NCI-H2171 treated with DMSO at 0.1 percent for 48 hours (cell line): ENCODE measurements at regions not wholly inside any gene's neighbourhood (a gene's known extent, or its start where the extent isn't known, plus 50 kb on each side); places are given as distances from the start of the nearest gene placed in this dataset.
"Not testable (repeated sequence)": the region's sequence is repeated elsewhere in the genome, so short reads cannot be mapped to it uniquely, and the experiment has no call there.

Source experiments
- DNase-seq: peaks from one replicate; lab custom pipeline; 2025; lab: John Stamatoyannopoulos, UW

- DNase-seq: no peak
Measured at GRCh38 chr7:50856231-50856630, 73.5 kb upstream of the GRB10 start.

- DNase-seq: no peak
Measured at GRCh38 chr7:50855526-50855925, 72.8 kb upstream of the GRB10 start.

- DNase-seq: no peak
Measured at GRCh38 chr7:50854831-50855230, 72.1 kb upstream of the GRB10 start.

DNA sequence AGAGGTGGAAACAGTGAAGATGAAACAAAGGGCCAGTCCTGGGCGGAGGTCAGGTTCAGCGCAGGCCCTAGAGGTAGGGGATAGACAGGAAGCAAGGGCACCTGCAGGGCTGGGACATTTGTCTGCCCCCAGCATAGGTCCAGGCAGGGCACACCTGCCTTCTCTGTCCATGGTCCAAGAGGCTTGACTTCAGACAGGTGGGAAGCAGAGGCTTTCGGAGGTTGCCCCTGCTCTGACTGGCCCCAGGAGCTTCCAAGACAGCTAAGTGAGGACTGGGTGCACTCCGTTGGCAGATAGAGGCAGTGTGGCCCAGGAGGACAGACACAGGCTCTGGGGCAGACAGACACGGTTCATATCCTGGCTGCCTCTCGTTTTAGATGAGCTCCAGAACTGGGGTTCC, 71.6 kb upstream of the GRB10 start:
- DNase-seq: no peak

DNA sequence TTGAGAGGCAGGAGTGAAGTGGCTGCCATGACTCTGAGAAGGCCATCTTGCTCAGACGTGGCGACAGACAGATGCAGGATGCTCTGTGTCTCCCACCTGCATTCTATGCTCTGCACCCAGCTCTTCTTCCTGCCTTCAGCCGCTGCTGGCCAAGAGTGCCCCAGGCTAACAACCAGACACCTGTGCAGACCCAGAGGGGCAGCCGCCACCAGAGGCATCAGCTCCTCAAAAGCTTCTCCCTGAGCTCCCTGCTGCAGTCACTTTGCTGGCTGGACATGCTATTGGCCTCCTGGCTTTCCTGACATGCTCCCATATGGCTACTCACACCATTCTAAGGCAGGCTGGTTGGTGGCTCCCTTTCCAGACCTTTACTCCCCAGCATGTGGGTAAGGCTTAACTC, 70.6 kb upstream of the GRB10 start:
- DNase-seq: no peak

DNA sequence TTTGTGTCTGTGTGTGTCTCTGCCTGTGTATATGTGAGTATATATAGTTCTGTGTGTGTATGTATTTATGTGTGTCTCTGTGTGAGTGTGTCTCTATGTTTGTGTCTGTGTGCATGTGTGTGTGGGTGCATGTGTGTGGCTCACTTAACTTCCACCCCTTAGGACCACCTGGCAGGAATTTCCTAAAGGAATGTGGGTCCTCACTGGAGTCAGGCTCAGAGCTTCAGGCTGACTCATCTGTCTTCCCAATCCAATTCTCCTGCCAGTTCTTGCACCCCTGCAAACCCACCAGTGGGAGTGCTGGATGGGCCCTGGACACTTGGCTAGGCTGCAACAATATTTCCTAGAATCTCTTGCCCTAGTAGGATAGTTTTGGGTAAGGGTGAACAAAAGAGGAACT, 70.2 kb upstream of the GRB10 start:
- DNase-seq: no peak

DNA sequence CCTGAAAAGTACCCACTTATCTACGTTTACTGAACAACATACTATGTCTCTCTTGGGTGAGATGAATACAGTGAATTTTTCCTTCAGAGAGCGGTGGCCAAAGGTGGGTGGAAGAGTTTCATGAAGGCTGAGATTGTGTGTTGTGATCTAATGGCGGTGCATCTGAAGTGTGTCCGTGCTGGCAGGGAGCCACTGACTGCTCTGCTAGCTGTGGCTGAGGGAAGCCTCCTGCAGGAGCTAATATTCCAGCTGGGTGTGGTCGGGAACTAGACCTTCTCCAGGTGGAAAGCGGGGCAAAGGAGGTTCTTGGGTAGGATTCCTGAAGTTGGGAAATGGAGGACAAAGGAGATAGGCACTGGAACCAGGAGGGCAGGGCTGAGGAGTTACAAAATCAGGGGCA, 69.2 kb upstream of the GRB10 start:
- DNase-seq: no peak

- no peak for DNase-seq
Measured at GRCh38 chr7:50851451-50851850, 68.8 kb upstream of the GRB10 start.

DNA sequence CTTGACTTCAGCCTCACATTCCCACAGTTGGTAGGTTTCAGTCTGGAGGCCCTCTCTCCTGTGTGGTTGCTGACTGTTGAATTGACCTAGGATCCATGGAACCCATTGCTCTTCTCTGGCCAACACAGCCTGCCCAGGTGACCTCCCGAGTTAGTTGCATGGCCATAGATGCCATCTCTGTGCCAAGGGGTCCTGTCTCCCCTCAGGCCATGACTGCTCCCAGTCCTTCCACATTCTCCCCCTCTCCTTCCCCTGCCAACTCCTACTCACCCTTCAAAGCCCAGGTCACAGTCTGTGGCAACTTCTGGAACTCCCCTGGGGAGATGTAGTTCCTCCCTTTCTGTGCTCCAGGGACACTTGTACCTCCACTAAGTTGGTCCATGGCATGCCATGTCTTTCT, 67.3 kb upstream of the GRB10 start:
- DNase-seq: no peak

GRCh38 chr7:50848203-50848602, 65.5 kb upstream of the GRB10 start:
- DNase-seq: no peak

DNA sequence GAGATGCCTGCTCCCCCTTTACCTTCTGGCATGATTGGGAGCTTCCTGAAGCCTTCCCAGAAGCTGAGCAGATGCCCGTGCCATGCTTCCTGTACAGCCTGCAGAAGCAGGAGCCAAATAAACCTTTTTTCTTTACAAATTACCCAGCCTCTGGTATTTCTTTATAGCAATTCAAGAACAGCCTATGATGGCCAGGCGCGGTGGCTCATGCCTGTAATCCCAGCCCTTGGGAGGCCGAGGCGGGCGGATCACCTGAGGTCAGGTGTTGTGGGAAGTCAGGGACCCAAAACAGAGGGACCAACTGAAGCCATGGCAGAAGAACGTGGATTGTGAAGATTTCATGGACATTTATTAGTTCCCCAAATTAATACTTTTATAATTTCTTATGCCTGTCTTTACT, 62.2 kb upstream of the GRB10 start:
- DNase-seq: not testable (repeated sequence)

DNA sequence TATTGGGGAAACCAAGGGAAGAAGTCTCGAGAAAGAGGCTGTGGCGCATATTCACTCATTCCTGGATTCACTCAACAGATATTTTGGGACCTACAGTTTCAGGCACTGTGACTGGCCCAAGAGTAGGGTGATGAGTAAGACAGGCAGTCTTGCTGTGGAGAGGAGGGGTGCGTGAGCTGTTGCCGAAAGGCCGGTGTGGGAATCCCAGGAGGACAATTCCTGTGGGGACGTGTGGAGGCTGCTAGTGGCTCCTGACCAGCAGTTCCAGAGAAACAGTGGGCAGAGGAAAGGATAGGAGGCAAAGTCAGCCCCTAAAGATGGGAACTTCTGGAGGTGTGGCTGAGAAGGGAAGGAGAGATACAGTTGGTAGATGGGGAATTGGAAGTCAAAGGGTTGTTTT, 59.3 kb upstream of the GRB10 start:
- DNase-seq: no peak

DNA sequence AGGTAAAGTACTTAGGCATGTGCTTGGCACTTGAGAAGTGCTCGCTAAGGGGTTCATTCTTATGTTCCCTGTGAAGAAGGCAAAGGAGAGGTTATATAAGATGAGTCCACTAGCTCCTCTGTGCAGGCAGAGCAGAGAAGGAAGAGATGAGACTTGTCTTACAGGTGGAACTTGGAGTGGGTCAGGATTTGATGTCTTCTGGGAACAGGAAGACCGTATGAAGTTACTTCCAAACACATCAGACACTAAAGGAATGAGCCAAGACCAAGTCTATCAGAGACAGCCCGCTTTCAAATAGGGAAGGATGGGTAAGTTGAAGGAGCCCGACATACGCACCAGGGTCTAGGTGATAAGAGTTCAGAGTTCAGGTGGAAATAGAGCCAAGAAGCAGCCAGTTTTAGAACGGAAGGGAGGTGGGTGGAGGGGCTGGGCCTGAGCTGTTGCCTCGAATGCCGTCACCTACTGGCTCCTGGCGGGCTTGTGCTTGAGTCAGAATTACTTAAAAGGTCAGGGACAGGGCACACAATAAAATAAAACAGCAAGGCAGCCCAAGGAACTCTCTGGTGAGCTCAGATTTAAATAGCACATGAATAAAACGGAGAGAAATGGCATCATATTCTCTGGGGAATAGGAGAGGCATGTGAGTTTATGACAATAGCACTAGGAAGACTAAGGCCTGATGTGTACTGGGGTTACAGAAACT, 56.1 kb upstream of the GRB10 start:
- DNase-seq: no peak

DNA sequence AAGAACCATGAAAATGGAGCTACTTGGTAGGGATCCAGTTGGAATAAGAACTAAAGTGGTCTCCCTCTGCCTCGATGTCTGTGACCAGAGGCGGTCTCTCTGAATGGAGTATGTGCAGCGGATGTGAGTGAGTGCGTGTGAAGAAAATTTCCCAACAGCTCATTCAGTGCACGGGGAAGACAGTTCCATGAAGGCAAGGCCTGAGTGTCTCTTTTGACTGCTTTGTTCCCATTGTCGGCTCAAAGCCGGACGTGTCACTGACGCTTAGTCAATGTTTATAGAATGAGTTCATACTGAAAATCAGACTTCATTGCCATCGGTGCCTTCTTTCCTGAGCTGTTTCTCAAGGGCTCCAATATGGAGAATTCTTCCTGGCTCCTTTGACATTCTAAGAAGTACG, 55.3 kb upstream of the GRB10 start:
- no peak for DNase-seq

GRCh38 chr7:50836646-50837045, 54.0 kb upstream of the GRB10 start:
- no peak for DNase-seq

- DNase-seq: no peak
Measured at GRCh38 chr7:50835156-50835555, 52.5 kb upstream of the GRB10 start.

GRCh38 chr7:50834679-50835078, 52.0 kb upstream of the GRB10 start:
- DNase-seq: no peak

DNA sequence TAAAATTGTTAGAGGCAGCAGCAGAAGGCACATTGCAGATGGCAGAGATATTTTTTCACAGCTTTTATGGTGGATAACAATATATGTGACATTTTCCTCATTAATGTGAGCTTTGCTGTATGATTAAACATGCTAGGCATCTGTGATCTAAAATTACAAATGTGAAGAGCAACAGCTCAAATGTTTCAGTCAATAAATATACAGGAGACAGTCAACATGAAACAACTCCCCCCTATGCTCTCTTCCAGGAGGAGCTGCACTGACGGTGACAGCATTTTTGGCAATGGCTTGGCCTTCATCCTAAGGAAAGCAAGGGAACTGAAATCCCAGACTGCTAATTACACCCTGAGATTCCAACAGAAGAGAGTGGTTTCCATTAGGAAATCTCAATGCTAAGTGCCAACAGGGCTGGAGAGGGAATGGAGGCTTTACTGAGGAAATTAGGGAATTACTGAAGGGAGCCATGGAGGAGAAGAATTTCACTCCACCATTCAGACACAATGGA, 51.4 kb upstream of the GRB10 start:
- DNase-seq: no peak

DNA sequence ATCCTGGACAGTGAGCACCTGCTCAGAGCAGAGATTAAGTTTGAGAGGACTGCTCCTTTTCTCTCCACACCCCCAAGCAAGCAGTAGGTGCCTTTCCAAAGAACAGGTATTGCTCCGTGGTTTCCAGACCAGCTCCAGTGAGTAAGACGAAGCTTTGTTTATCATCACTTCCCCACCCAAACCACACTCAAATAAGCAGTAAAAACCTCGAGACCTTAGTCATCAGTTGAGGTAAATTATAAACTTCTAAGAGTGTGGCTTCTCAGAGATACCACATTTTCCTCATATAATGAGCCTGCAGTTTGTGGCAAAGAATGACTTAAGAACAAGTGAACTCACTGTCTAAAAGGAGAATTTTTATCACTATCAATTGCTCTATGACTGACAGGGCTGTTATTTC, 50.0 kb upstream of the GRB10 start:
- DNase-seq: no peak
